ENCODE measurements at regions not wholly inside any gene's neighbourhood (a gene's known extent, or its start where the extent isn't known, plus 50 kb on each side); places are given as distances from the start of the nearest gene placed in this dataset.

GRCh38 chr2:71799013-71799575 is 345.7 kb downstream of the DYSF start:
- ChIA-PET CTCF (ENCODE audit: partially characterized antibody) (interaction anchor here (0.6 to 14.8 kb wide), 43 partner anchors 9 to 765 kb away, joined by 3 to 386 read pairs (median 5); no protein-coding TSS in a partner anchor), POLR2A (ENCODE audit: partially characterized antibody) (no interaction called here)
- Histone ChIP-seq H2BK120ac (replicated peaks; ENCODE audit: low read depth, low read length) (no peak overlapping the region), H3K56ac (replicated peaks; ENCODE audit: insufficient read length, low read depth, low read length) (no peak overlapping the region), H3K23ac (ENCODE audit: insufficient read length) (no peak overlapping the region), H3K4me2 (ENCODE audit: insufficient read depth in 1 of 2, low read depth in 2 of 2, low read length in 2 of 2) (no peak overlapping the region), H3K36me3 (ENCODE audit: control insufficient read depth in 2 of 4, insufficient read depth in 4 of 4, low read length in 3 of 4) (no peaks in the 10 kb centered on the region), H3K14ac (ENCODE audit: insufficient read length) (no peak overlapping the region), H4K8ac (ENCODE audit: extremely low read depth, insufficient read depth, low read length) (no peak overlapping the region), H2AFZ (ENCODE audit: low read length) (no peak overlapping the region), H3K9ac (replicated peaks in 1 of 4; ENCODE audit: extremely low read depth in 1 of 4, low read depth in 3 of 4, low read length in 3 of 4) (no peak overlapping the region), H2BK15ac (ENCODE audit: low read length) (no peak overlapping the region), H4K20me1 (replicated peaks in 1 of 2; ENCODE audit: control insufficient read depth in 1 of 2, insufficient read depth in 2 of 2, low read length in 2 of 2) (no peaks in the 10 kb centered on the region), H3K4me1 (replicated peaks in 1 of 4; ENCODE audit: control insufficient read depth in 3 of 4, insufficient read depth in 4 of 4, low read length in 3 of 4) (peaks cover 0 to 5% (median 0%) of the 10 kb centered on the region in 4 experiments; a peak in 1 of 7 replicates), H3K4ac (replicated peaks; ENCODE audit: insufficient read length, low read depth, low read length) (no peak overlapping the region), H4K5ac (ENCODE audit: insufficient read length, low read depth, low read length) (no peak overlapping the region), H3K79me2 (ENCODE audit: control insufficient read depth in 1 of 2, insufficient read depth in 2 of 2, low read length in 2 of 2) (no peaks in the 10 kb centered on the region), H3K18ac (ENCODE audit: extremely low read depth, low read length) (no peak overlapping the region), H3K79me1 (ENCODE audit: low read depth, low read length) (no peaks in the 10 kb centered on the region), H3K9me3 (ENCODE audit: insufficient read depth in 2 of 2, low read depth in 1 of 2, low read length in 1 of 2) (no peaks in the 10 kb centered on the region), H2BK12ac (ENCODE audit: low read depth, low read length) (no peak overlapping the region), H2AK5ac (ENCODE audit: low read depth, low read length) (no peak overlapping the region), H3K4me3 (ENCODE audit: extremely low read depth in 1 of 4, insufficient read depth in 2 of 4, low read depth in 3 of 4, low read length in 4 of 4) (no peak overlapping the region), H2BK20ac (ENCODE audit: low read length) (no peak overlapping the region), H3K27ac (ENCODE audit: low read depth, low read length) (no peak overlapping the region), H4K91ac (replicated peaks; ENCODE audit: insufficient read length, low read length) (no peak overlapping the region), H3K23me2 (ENCODE audit: low read depth, low read length) (no peaks in the 10 kb centered on the region), H2BK5ac (ENCODE audit: low read depth, low read length) (no peak overlapping the region), H3K27me3 (replicated peaks in 1 of 4; ENCODE audit: control insufficient read depth in 3 of 4, extremely low read depth in 1 of 4, insufficient read depth in 3 of 4, low read length in 3 of 4) (no peaks in the 10 kb centered on the region)
- DNase-seq (ENCODE audit: low read depth in 1 of 2, low spot score in 2 of 2): no peak
- no peak for FAIRE-seq
- 88% methylated on average over 3 of the region's 3 CpGs; no CpG with 5 or more reads in 1 of the 2 experiments for WGBS, 2 experiments (ENCODE audit: extremely low coverage in 1 of 2, insufficient coverage in 1 of 2, insufficient read length in 1 of 2, insufficient replicate concordance in 2 of 2, low coverage in 1 of 2, low lambda C conversion rate in 2 of 2, missing lambda C conversion rate in 1 of 2)
- no peak for TF ChIP-seq ATF3 (IDR thresholded peaks at IDR 0.05; ENCODE audit: insufficient read depth, low read depth, low read length)
- no peak for TF ChIP-seq POLR2A (IDR thresholded peaks at IDR 0.05; ENCODE audit: control extremely low read depth in 1 of 2, low read depth in 2 of 2, low read length in 2 of 2)
- no peak for TF ChIP-seq CBX5 (IDR thresholded peaks at IDR 0.05; ENCODE audit: low read depth, low read length)
- no peak for TF ChIP-seq CREB1 (IDR thresholded peaks at IDR 0.05)
- no peak for TF ChIP-seq RXRA (IDR thresholded peaks at IDR 0.05; ENCODE audit: insufficient read depth, low read depth, low read length)
- no peak for TF ChIP-seq NANOG (IDR thresholded peaks at IDR 0.05; ENCODE audit: insufficient read depth, low read depth, low read length, poor library complexity, severe bottlenecking)
- TF ChIP-seq POLR2AphosphoS5 (IDR thresholded peaks at IDR 0.05; ENCODE audit: low read depth, low read length): no peak
- no peak for TF ChIP-seq SP2 (IDR thresholded peaks at IDR 0.05; ENCODE audit: low read length)
- TF ChIP-seq RFX5 (IDR thresholded peaks at IDR 0.05; ENCODE audit: borderline replicate concordance, low read depth, low read length): no peak
- TF ChIP-seq HDAC6 (IDR thresholded peaks at IDR 0.05; ENCODE audit: low read depth, low read length): no peak
- TF ChIP-seq EZH2 (IDR thresholded peaks at IDR 0.05; ENCODE audit: low read depth, low read length, severe bottlenecking): no peak
- TF ChIP-seq BRCA1 (IDR thresholded peaks at IDR 0.05; ENCODE audit: low read depth, low read length): no peak
- no peak for TF ChIP-seq MAFK (IDR thresholded peaks at IDR 0.05; ENCODE audit: low read depth, low read length)
- TF ChIP-seq KDM1A (IDR thresholded peaks at IDR 0.05; ENCODE audit: borderline replicate concordance, low read length): no peak
- no peak for TF ChIP-seq CEBPB (IDR thresholded peaks at IDR 0.05; ENCODE audit: low read depth, low read length)
